Stimulated activated CD8-positive, alpha-beta memory T cell treated with anti-CD3 and anti-CD28 coated beads, Interleukin-15, amount 100 ng/mL, for 4 hours (primary cell): ENCODE measurements at regions not wholly inside any gene's neighbourhood (a gene's known extent, or its start where the extent isn't known, plus 50 kb on each side); places are given as distances from the start of the nearest gene placed in this dataset.

ENCODE experiments used
- DNase-seq, 2 donors: peaks; one replicate each; pipeline ENCODE4 v3.0.0-alpha.2; 2020; ENCODE audit warnings: low read depth in 2 of 2

DNA sequence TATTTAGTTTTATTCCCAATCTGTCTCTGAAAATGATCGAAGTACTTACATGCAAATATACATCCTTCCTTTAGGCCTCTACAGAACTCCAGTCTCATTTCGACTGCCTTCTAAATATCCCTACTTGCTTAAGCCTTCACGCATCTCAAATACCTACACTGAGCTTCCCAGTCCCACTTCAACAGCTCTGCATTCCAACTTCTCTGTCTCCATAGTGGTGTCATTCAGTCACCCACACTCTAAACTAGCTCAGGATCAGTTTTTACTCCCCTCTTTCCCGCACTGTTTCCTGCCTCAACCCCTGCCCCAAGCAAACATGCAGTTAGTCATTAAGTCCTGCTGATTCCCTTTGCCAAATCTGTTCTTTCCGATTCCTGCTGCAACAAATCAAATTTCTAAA is 91.8 kb upstream of the PREP start:
- DNase-seq, result no peak

DNA sequence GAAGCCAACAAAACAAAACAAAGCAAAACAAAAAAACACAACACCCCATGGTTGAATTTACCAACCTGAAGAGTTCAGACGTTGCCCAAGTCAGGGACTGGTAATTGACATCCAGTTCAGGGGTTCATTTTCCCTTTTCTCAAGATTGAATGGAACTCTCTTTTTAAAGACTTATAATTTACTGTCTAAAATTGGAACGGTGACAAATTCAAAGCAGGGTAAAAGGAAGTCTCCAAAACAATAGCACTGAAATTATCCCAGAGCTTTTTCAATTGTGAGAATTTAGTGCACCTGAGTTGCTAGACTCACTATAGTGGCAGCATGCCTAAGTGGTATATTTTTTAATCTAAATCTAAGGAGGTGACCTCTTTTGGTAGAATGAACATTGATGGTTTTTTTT is 90.9 kb upstream of the PREP start:
- no peak for DNase-seq

DNA sequence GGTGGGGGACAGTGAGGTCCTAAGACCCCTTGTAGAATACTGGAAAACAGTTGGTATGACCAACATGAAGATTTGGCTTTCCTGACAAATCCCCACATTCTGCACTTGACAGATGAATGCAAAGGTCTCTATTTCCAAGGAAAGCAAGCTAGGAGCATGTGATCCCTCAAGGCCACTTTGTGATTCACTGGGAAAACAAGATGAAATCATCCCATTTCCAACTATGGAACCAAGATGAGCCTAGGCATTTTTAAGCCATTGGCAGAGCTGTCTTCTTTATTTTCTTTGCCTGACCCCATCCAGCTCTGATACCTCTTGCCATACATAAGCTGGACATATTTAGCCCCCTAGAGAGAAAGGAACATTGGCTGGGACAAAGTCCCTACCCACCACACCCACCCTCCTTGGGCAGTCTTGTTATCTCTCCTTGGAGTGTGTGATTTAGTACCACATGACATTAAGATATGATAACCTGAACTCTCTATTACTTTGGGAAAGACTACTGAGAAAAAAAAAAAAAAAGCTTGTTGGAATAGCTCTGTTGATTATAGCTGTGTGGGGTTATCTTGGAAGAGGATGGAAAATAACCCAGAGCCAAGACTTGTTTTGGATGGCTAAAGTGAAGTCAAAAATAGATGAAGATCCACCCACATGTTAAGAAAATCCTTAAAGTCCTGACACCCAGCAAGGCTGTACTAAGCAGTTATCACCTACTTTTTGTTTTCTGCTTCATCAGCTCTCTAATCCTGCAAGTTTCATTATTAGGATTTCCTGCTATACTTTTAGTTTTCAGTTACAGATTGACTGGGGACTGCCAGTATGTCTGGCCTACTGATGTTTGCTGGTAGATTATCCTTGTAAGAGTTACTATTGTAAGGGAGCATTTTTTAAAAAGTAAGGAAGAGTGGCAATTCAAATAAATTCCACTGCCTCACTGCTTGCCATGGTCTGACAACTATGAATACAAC is 90.1 kb upstream of the PREP start:
- DNase-seq, result no peak

DNA sequence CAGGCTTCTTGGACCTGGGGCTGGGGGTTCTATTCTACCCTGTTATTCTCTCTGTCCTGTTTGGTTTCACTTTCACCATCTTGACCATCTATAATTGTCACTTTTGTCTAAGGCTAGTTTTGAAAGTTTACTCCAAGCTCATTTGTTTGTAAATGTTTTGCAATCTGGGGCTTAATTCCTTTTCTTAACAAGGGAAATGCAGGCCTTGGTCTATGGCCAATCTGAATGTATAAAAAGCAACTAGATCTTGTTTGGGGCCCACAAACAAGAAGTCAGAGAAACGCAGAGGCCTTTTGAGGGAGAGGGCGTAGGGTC is 86.3 kb upstream of the PREP start:
- no peak for DNase-seq

DNA sequence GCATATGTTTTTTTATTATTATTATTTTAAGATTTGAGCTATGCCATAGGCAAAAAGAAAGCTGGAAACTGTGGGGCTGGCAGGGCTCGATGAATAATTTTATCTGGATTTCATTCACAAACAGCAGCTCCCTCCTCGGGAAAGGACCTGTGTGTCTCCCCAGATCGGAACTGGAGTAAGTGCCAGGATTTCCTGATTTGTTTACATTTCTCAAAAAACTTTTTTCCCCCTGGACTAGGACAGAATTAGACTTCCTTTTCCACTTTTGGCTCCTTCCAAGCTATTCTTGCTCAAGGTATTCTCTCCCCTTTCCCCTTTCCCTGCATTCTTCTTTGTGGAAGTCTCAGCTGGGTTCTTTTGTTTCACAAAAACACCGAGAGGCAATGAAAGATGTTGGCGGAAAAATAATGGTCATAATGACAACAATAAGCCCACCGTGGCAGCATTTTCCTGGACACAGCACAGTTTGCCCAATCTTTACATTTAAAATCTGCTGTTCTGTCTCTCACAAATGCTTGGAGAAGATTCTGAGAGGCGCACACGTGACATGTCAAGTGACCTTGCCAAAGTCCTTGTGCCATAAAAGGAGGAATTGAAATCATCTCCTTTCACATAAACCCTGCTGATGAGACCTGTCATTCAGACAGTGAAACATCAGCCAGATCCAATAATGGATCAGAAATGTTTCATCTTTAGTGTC is 85.8 kb upstream of the PREP start:
- no peak for DNase-seq

DNA sequence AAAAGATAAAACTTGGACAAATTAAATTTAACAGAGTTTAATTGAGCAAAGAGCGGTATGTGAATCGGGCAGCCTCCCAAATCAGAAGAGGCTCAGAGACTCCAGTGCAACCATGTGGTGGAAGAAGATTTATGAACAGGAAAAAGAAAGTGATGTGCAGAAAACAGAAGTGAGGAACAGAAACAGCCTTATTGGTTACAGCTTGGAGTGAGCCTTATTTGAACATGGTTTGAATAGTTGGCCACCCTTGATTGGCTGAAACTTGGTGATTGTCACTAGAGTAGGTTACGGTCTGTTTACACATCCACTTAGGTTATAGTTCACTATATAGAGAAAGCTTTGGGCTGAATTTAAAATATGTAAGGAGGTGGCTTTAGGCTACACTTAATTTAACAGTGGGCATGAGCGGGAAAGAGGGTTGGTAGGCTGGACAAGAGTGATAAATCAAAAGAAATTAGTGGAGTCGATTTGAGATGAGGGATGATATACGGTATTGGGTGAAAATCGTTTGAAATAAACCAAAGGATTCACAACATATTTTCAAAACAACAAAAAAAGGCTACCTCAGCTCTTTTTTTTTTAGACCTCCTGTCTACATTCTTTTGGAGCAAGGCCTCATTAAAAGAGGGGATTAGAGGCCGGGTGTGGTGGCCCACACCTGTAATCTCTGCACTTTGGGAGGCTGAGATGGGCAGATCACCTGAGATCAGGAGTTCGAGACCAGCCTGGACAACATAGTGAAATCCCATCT is 84.3 kb upstream of the PREP start:
- no peak for DNase-seq

DNA sequence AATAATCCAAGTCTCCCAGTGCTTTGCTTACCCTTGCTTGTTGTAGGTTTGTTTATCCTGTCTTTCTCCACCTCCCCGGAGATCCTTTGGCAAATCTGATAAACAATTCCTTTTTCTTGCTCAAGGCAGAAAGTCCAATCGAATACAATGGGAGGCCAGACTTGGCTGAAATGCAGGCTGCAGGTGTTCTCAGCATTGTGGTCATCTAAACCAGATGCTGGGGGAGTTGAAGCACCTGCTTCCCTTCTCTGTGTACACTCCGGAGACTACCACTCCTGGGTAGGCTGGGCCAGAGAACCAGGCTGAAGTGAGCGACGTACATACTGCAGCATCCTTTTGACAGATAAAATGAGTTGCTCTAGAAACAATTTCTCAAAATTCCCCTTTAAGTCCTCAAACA is 82.6 kb upstream of the PREP start:
- no peak for DNase-seq

DNA sequence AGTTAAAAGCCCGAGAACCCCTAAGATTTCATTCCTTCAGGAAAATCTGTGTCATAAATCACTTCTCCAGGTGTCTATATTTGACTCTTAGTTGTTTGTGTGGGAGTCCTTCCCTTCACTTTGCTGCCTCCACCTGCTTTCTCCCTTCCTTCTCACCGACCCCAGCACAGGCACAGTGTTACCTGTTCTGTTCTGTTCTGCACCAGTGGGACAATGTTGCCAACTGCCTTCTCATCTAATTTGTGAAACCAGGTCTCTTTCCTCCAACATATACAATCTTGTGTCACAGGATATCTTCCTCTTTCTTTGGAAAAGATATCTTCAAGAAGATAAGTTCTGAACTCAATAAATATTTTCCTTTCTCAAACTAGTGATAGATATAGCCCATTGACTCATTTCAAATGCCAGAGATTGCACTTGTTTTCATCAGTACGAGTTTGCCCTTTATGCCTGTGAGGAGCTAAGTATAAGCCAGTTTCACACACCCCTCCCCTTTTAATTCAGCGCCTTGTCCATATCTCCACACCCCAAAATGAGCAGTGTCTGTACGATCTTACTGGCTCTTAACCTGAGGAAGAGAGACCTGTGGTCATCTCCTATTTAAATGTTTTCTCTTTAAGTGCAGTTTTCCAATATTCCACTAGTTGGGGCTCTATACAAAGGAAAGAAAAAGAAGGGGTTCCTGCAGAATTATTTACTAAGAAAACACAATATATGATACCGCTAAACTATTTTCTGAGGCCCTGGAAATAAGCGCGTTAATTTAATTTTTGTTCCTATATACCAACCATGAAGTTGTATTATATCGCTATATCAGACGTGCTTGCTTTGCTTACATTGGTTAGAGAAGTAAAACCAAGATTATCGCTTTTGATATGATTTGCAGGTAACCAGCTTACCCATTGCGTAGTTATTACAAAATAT is 81.6 kb upstream of the PREP start:
- no peak for DNase-seq

DNA sequence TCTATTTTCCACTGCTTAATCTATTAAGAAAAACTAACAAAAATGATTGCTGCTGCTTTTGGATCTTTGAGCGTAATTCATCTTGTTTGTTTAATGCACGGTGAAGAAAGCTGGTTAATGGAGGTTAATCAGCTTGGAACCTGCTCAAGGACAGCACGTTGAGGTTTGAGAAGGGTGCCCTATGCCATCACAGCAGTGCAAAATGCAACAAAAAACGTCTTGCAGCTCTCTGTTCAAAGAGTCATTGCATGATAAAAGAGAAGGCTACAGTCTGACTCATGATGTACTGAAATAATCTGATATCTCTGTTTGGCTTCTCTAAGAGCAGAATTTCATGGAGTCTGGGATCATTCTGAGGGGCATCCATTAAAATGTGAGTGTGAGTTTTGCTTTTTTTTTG is 80.6 kb upstream of the PREP start:
- DNase-seq, result no peak

DNA sequence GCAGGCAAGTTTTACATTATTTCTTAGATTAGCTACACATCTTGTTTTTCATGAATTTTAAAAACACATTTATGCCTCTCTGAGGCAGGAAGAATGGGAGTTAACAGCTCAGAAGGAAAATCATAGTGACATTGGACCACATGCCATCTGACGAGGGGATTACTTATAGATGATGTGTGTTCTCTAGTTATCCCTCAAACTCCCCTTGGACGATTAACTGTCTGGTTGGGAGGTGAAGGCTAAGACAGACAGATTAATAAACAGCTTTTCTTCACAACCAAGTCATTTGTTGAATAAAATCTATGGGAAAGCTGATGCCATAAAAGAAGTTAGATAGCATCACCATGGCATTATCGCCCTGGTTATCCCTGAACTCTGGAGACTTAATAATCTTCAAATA is 80.0 kb upstream of the PREP start:
- no peak for DNase-seq

DNA sequence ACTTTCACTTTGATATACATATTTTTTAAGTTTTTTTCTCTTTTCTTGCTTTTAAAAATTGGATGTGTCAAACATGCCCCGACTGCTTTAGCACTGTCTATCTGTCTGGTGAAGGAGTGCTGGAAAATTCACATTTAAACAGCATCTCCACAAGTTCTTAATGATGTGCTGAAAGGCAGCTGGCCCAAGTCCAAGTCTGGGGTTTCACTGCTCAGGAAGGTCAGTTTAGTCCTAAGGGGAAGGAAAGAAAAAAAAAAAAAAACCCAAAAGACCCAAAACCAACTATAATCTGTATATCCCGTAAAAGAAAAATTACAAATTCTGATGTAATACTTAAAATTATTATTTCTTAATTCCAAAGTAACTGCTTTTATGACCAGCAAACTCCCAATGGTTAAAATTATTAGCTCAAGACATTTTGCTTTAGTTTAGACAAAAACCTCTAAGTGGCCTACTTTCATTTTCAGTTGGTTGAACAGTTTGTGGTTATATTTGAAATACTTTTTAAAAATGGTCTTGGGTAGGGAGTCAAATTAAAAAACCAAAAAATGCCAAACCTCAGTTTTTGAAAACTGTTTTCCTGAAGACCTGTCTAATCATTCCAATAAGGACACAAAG is 79.5 kb upstream of the PREP start:
- DNase-seq, result no peak

DNA sequence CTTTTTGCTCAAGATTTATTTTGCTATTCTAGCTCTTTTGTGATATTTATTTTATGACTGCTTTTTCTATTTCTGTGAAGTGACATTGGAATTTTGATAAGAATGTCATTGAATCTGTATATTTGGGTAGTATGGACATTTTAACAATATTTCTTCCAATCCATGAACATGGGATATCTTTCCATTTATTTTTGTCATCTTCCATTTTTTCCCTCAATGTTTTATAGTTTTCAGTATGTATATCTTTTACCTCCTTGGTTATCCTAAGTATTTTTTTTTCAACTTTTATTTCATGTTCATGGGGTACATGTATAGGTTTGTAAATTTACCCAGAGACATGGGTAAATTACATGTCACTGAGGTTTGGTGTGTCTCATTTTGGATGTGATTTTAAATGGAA is 74.1 kb upstream of the PREP start:
- no peak for DNase-seq

DNA sequence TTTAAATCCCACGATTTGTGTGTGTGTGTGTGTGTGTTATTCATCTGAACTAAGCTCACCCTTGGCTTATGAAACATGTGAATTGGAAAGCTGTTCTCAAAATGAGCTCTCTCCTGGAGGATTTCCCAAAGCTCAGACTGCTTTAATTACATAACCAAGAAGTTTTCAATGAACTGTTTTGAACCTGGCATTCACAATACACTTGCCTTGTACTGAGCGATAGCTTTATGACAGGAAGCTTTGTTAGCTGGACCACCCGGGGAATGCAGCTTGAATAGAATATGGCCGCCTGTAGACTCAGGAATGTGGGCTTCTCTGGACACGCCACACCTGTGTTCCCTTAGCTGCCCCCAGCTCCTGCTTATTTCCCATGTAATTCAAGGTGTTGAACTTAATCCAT is 71.4 kb upstream of the PREP start:
- no peak for DNase-seq

DNA sequence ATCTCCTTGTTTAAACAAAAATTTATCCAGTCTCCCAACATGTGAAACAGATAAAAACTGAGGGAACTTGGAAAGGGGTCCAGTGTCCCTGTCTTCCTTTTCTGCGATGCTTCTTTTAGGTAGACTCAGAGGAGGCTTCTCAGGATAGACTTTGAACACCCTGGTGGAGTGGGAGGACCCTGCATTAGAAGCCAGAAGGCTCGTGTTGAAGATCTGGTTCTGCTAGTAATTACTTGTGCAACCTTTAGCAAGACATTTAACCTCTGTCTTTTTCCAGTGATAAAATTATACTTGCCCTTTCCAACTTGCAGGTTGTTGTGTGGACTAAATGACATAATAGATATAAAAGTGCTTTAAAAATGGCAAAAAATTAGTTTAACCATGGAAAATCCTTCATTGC is 67.1 kb upstream of the PREP start:
- no peak for DNase-seq

DNA sequence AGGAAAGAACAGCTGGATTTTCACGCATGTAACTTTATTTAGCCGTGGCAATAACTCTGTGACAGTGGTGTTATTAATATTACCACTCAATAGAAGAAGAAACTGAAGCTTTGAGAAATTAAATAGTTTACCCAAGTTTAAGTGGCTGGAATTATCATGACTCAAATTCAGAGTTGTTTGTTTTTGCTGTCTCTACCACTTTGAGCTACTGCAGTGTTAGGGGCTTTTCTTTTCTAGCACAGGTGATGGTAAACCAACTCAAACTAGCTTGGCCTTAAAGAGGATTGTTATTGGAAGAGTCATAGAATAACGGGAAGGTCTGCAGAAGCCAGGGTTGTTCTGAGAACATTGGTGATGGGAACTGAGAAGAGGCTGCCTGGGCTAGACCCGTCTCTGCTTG is 66.0 kb upstream of the PREP start:
- DNase-seq, result no peak

DNA sequence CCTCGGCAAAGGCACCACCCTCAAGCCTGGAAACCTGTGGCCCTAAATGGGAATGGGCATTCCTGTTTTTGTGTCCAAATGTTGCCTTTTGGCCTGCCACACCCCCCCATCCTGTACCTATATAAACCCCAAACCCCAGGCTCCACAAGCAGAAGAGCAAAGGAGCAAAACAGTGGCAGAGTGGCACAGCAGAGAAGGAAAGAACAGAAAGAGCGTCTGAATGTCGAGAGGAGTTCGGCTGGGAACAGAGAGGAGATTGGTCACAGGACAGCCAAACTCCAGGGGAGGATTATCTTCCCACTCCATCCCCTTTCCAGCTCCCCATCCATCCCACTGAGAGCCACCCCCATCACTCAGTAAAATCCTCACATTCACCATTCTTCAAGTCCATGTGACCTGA is 58.0 kb upstream of the PREP start:
- DNase-seq, result no peak

DNA sequence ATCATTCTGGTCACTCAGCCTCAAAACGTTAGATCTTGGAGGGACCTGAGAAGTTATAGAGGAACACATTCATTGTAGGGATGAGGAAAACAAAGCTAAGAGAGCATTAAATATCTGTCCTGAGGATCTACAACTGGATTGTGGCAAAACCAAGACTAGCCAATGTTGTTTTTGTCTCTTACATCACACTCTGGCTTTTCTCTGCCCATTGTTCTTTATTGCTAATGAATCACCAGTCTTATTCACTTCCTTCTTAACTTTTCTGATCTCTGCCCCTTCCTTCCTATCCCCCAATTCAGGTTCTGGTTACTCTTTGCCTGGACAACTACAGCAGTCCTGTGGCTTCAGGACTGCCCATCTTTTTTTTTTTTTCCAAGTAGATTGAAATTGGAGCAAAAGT is 57.0 kb upstream of the PREP start:
- no peak for DNase-seq

DNA sequence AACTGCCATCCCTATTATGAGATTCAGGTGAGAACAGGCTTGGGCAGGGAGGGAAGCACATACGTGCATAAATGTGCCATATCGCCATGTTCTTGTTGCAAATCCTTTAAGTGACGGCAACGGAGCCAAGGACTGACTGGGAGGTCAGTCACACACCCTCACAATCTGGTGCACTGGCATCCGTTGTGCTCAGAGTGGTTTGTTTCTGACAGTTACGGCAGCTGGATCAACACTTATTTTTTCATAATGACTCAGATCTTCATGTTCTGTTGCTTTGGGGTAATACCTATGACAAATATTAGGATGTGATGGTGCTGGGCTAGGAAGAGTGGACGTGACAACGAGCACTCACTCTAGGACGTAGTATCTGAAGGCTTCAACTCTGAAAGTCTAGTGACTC is 56.2 kb upstream of the PREP start:
- DNase-seq, result no peak

DNA sequence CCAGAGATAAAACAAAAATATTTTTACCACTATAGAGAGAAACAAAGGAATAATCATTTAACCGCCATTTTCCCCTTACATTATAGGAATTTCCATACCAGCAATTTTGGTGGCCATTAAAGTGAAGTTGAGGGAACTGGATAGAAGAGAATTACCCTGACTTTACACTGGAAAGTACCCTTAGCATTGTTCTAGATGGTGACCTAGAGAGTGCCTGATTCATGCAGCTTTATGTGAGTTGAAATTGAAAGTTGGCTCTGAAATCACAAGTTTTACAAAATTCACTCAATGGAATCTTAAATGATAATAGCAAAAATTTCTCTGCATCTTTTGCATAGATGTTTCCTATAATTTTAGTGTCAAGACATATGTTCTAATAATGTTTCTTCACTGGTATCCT is 55.7 kb upstream of the PREP start:
- DNase-seq, result no peak

DNA sequence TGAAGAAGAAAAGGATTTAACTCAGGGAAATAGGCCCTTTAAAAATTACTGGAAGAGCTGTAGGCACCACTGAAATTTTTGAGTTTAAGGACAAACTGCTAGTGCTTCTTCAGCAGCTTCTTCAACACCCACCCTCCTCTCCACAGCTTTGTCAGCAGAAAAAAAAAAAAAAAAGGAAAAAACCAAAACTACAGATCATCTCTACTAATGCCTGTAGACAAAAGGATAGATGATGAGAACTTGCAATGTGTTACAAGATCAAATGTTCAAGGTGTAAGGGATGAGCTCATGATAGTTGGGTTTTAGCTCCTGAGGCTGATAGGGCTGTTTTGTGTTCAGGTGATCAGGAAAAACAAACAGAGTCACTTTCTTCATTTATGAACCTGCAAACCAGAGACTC is 55.2 kb upstream of the PREP start:
- no peak for DNase-seq

DNA sequence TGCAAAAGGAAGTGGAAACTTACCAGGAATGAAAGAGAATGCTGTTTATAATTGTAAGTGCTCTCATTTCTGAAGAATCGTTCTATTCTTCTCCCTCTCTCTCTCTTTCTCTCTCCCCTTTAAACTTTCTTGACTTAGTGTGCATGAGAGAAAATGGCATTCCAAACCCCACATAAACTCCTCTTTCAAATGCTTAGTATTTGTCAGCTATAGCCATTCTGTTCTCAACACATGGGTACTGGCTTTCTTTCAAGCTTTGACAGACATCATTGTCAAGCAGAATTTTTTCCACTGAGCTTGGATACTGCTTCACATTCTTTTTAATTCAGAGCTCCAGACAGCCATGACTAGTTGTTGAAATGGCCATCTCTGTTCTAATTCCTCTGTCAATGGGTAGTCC is 51.1 kb upstream of the PREP start:
- DNase-seq, result no peak
